ENCODE measurements at regions not wholly inside any gene's neighbourhood (a gene's known extent, or its start where the extent isn't known, plus 50 kb on each side); places are given as distances from the start of the nearest gene placed in this dataset.

DNA sequence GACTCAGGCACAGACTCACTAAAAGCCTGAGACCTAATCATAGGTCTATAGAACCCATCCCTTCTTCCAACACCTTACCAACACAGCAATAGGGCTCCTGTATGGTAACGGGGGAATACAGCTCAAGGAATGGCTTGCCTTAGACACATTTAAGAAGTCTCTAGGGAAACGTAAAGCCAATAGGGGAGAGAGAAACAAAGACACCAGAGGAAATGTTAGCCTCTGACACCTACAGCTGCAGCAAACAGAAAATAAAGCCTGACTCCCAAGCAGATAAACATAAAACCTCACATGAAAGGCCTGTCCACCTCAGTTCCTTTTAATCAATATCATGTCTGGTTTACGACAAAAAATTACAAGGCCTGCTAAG is 51.1 kb upstream of the NCOA1 start:
- no peak for DNase-seq (ENCODE audit: low read depth)

DNA sequence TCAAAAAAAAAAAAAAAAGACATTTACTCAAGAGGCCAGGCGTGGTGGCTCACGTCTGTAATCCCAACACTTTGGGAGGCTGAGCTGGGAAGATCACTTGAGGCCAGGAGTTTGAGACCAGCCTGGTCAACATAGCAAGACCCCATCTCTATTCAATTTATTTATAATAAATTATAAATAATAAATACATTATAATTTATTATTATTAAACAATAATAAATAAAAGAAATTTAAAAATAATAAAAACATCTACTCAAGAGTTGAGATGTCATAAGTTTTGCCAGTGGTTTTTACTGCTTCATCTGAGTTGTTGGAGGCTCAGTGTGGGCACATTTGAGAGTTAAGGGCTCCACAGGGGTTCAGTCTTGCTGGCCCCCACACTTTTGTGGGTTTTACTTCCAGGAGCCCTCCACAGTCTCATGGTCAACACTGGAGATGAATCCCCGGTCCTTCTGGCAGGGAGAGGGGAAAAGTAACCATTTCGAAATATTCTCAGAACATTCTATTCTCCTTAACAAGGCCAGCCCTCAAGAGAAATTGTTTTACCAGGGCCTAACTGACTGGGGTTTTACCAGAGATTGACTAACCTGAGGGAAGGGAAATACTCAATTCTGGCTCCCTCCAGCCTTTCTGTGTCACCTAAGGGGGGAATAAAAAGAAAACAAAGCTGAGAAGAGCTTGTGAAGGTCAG is 51.6 kb upstream of the NCOA1 start:
- DNase-seq (ENCODE audit: low read depth) = no peak

GRCh38 chr2:24438106-24438505 is 52.9 kb upstream of the NCOA1 start:
- DNase-seq (ENCODE audit: low read depth) = no peak

DNA sequence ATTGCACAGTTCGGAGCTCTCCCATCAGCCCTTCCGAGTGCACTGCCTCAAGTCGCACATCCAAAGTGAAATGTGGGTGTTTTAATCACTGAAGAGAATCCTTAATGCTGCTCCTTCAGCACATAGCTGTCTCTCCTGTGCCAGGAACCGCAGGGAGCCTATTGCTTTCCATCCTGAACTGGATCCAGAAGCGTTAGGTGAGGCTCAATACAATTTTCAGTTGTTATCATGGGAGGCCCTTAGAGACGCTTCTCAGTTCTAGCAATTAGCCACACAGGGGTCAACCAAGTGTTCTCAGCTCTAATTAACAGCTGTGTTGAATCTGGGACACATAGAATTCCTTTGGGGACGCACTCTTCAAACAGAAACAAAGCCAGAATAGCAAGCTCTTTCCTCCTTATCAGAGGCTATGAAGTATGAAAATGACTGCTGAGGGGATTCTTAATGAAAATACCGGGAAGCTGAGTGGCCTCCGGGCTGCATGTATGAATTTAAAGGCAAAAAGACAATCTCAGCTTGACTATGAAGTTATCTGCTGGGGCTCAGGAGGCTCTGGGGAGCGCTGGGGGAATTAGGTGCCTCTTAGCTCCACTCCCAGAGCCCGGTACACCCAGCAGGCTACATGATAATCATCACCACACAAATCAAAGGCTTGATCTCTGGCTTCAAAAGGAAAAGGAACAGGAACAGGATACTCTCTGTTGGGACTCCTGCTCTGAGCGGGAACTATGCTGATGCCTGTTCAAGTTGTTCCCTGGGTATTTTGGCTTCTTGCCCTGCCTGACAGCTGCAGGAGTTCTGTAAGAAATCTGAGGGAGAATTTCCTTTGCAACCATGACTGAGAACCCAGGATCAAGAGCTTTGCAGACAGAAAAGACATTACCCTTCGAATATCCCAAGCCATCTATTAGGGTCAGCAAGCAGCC is 55.4 kb upstream of the NCOA1 start:
- no peak for DNase-seq (ENCODE audit: low read depth)

GRCh38 chr2:24434541-24434940 is 56.5 kb upstream of the NCOA1 start:
- DNase-seq (ENCODE audit: low read depth) = no peak

DNA sequence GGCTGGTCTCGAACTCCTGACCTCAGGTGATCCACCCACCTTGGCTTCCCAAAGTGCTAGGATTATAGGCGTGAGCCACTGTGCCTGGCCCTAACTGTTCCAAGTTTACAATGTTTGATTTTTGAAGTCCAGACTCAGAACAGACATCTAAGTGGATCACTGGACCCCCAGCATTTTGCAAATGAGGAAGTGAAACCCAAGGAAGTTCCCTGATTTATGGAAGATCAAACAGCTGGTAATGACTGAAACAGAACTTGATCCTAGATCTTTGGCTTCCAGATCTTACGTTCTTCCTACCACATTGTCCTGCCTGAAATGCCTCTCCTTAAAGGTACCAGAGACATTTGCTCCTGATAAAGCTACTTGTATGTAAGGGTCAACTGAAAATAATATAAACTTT is 58.3 kb upstream of the NCOA1 start:
- DNase-seq (ENCODE audit: low read depth) = no peak

- DNase-seq (ENCODE audit: low read depth) = no peak
These were observed 58.9 kb upstream of the NCOA1 start for GRCh38 chr2:24432121-24432520.

GRCh38 chr2:24429197-24430074 is 61.6 kb upstream of the NCOA1 start:
- DNase-seq (ENCODE audit: low read depth) = no peak

DNA sequence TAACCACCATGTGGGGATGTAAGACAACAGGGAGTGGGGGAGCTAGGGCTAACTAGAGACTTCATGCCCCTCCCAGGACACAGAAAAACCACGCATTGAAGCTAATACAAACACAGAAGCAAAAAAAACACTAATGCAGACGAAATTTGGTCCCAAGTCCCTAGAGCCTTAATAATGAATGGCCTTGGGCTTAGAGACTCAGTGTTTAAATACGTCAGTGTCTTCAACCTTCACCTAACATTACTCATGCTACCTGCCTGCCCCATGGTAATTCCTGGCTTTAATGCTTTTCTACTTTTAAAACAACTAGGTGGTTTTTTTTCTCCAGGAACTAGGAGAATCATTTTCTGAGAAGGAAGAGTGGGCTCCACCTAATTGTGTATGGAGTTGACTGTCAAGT is 64.1 kb upstream of the ITSN2 start:
- no peak for DNase-seq (ENCODE audit: low read depth)

GRCh38 chr2:24423095-24423494 is 62.8 kb upstream of the ITSN2 start:
- DNase-seq (ENCODE audit: low read depth) = no peak

- peak; percentile 21 for DNase-seq (ENCODE audit: low read depth)
These were observed 61.3 kb upstream of the ITSN2 start for GRCh38 chr2:24421668-24422067.

- no peak for DNase-seq (ENCODE audit: low read depth)
These were observed 60.0 kb upstream of the ITSN2 start for GRCh38 chr2:24420373-24420772.

DNA sequence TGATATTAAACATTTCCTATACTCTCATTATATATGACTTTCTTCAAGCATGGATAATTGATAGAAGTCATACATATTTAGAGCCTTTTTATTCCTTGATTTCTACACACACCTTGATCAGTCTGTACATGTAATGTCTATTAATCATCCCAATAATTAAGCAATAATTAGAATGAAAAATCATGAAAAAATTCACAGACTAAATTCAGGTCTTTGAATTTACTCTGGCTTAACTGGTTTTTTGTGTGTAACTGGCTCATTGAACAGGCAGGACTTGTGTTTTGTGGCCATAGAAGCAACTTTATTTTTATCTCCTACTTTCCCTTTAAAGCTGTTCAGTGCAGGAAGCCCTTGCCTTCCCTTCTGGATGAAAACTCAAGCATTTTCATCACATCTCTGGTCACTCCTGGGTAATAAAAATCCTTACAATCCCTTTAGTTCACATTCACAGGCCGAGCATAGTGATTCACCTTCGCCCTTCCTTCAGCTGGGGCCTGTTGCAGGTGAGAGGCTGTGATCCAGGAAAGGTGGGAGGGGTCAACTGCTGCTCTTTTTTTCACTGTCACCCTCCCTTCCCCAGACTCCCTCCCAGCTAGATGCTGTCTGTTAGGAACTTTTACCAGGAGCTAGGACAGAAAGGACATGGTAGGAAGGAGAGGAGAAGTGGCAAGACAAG is 58.0 kb upstream of the ITSN2 start:
- no peak for DNase-seq (ENCODE audit: low read depth)

GRCh38 chr2:24412812-24413211 is 52.5 kb upstream of the ITSN2 start:
- no peak for DNase-seq (ENCODE audit: low read depth)

DNA sequence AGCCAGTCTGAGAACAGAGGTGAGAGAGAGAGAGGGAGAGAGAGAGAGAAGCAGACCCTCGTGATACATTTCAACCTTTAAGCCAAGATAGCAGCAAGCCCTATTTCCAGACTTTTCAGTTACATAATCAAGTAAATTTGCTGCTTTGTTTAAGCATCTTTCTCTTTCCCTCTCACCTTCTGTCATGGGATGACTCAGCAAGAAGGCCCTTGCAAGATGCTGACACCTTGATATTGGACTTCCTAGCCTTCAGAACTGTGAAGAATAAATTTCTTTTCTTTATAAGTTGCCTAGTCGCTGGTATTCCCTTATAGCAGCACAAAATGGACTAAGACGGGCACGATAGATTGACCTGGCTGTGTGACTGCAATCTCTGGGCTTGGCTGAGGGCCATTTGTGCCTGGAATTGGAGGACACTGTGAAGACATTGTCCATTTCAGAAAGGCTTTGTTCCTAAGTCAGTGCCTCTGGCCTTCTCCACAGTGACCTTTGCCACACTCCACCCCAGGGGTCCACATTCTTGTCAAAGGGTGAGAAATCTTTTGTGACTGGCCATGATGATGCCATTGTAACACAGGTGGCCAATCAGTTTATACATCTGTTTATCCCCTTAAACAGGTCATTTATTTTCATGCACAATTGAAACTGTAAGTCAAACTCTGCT is 51.3 kb upstream of the ITSN2 start:
- no peak for DNase-seq (ENCODE audit: low read depth)

GRCh38 chr2:24410976-24411375 is 50.6 kb upstream of the ITSN2 start:
- DNase-seq (ENCODE audit: low read depth) = no peak

DNA sequence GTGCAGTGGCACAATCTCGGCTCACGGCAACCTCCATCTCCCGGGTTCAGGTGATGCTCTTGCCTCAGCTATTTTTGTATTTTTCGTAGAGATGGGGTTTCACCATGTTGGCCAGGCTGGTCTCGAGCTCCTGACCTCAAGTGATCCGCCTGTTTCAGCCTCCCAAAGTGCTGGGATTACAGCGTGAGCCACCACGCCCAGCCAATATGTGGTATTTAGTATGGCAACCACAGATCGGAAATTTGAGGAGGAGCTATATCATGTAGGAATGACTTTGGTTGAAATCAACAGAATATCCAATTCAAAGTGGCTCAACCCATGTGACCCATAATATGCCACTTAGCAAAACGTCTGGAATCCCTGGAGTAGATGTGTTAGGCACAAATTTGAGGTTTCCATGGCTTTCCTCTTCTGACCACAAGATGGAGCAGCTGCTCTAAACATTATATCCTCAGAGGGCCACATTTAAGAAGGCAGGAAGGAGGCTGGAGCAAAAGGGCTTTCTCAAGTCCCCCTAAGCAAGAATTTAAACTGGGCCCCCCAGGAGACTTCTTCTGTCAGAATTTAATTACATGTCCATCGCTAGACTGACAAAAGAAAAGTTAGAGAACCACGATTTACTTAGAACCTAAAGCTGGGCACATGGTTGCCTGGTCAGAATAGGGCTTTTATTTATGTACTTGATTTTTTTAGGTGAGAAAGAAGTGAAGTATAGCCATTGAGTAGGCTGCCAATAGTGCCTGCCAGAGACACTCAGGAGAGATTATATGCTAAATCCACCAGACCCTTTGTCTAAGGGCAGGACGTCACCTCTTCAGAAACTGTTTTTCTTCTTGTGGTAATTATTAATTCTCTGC is 49.6 kb upstream of the ITSN2 start:
- no peak for DNase-seq (ENCODE audit: low read depth)

Measured in stimulated activated CD8-positive, alpha-beta memory T cell treated with anti-CD3 and anti-CD28 coated beads, Interleukin-15, amount 100 ng/mL, for 1 hour (primary cell).